ENCODE measurements at regions not wholly inside any gene's neighbourhood (a gene's known extent, or its start where the extent isn't known, plus 50 kb on each side); places are given as distances from the start of the nearest gene placed in this dataset.

- H3K9me3 Mint-ChIP-seq: peaks cover 5% of the 10 kb centered on the region
- DNase-seq: no peak
- ChIA-PET CTCF (interaction anchor here (0.8 to 1.8 kb wide), 4 partner anchors 15 to 278 kb away, joined by 3 to 8 read pairs (median 5); partner anchors contain the start of gene CCR5), POLR2A (interaction anchor here (9.7 kb wide), 1 partner anchor 276 kb away, joined by 47 read pairs; the partner anchor contains the start of gene CCR5)
- H3K27me3 Mint-ChIP-seq: peaks cover 17% of the 10 kb centered on the region
- H3K4me1 Mint-ChIP-seq: peaks cover 77% of the 10 kb centered on the region
- peaks cover 31% of the 10 kb centered on the region for H3K36me3 Mint-ChIP-seq (ENCODE audit: low read depth)
- no peak overlapping the region for H3K4me3 Mint-ChIP-seq
- H3K27ac Mint-ChIP-seq: no peak overlapping the region
Measured at GRCh38 chr3:46093966-46094365, 66.7 kb upstream of the XCR1 start.

GRCh38 chr3:46093327-46093942 lies 66.2 kb upstream of the XCR1 start:
- Mint-ChIP-seq H3K4me1 (peaks cover 72% of the 10 kb centered on the region), H3K36me3 (ENCODE audit: low read depth) (peaks cover 31% of the 10 kb centered on the region), H3K9me3 (peaks cover 5% of the 10 kb centered on the region), H3K4me3 (no peak overlapping the region), H3K27me3 (peaks cover 17% of the 10 kb centered on the region), H3K27ac (peak overlapping the region; percentile 18)
- DNase-seq: no peak
- ChIA-PET CTCF (interaction anchor here (0.8 to 1.8 kb wide), 5 partner anchors 14 to 278 kb away, joined by 3 to 8 read pairs (median 4); partner anchors contain the start of gene CCR5), POLR2A (interaction anchor here (9.7 kb wide), 1 partner anchor 277 kb away, joined by 47 read pairs; the partner anchor contains the start of gene CCR5)

GRCh38 chr3:46092702-46093080 lies 65.4 kb upstream of the XCR1 start:
- H3K4me3 Mint-ChIP-seq: no peak overlapping the region
- peaks cover 31% of the 10 kb centered on the region for H3K36me3 Mint-ChIP-seq (ENCODE audit: low read depth)
- peaks cover 5% of the 10 kb centered on the region for H3K9me3 Mint-ChIP-seq
- peak overlapping the region; percentile 5 for H3K27ac Mint-ChIP-seq
- ChIA-PET CTCF (interaction anchor here (0.8 to 1.8 kb wide), 4 partner anchors 13 to 276 kb away, joined by 3 to 8 read pairs (median 4); no protein-coding TSS in a partner anchor), POLR2A (interaction anchor here (0.5 to 9.7 kb wide), 2 partner anchors 277 to 350 kb away, joined by 3 to 47 read pairs; partner anchors contain the start of gene CCR5)
- peaks cover 20% of the 10 kb centered on the region for H3K27me3 Mint-ChIP-seq
- no peak for DNase-seq
- peaks cover 68% of the 10 kb centered on the region for H3K4me1 Mint-ChIP-seq

GRCh38 chr3:46091741-46092701 lies 64.7 kb upstream of the XCR1 start:
- ChIA-PET CTCF (interaction anchor here (0.6 to 2.0 kb wide), 4 partner anchors 9 to 277 kb away, joined by 3 to 19 read pairs (median 6); no protein-coding TSS in a partner anchor), POLR2A (interaction anchor here (0.5 to 9.7 kb wide), 2 partner anchors 278 to 351 kb away, joined by 3 to 47 read pairs; partner anchors contain the start of gene CCR5)
- Mint-ChIP-seq H3K4me3 (no peak overlapping the region), H3K9me3 (peaks cover 5% of the 10 kb centered on the region), H3K27ac (peak overlapping the region; percentile 5), H3K36me3 (ENCODE audit: low read depth) (peaks cover 29% of the 10 kb centered on the region), H3K27me3 (peaks cover 23% of the 10 kb centered on the region), H3K4me1 (peaks cover 61% of the 10 kb centered on the region)
- no peak for DNase-seq

- Mint-ChIP-seq H3K27ac (no peak overlapping the region), H3K36me3 (ENCODE audit: low read depth) (peaks cover 24% of the 10 kb centered on the region), H3K4me1 (peaks cover 56% of the 10 kb centered on the region), H3K9me3 (peaks cover 5% of the 10 kb centered on the region), H3K27me3 (peaks cover 27% of the 10 kb centered on the region), H3K4me3 (no peak overlapping the region)
- CTCF ChIA-PET: interaction anchor here (1.0 to 8.3 kb wide), 3 partner anchors 12 to 279 kb away, joined by 4 to 85 read pairs (median 19); partner anchors contain the start of genes CCR1 and CCR5
- POLR2A ChIA-PET: interaction anchor here (0.6 to 9.7 kb wide), 3 partner anchors 96 to 279 kb away, joined by 3 to 47 read pairs (median 4); partner anchors contain the start of gene CCR5
- no peak for DNase-seq
Measured at GRCh38 chr3:46091046-46091445, 63.8 kb upstream of the XCR1 start.

GRCh38 chr3:46090161-46090591 lies 62.9 kb upstream of the XCR1 start:
- H3K4me1 Mint-ChIP-seq: peaks cover 62% of the 10 kb centered on the region
- H3K4me3 Mint-ChIP-seq: no peak overlapping the region
- ChIA-PET CTCF (interaction anchor here (1.0 to 8.3 kb wide), 5 partner anchors 11 to 287 kb away, joined by 4 to 85 read pairs (median 19); partner anchors contain the start of genes CCR1 and CCR5), POLR2A (interaction anchor here (1.0 to 9.7 kb wide), 4 partner anchors 8 to 280 kb away, joined by 3 to 47 read pairs (median 4); partner anchors contain the start of gene CCR5)
- peaks cover 4% of the 10 kb centered on the region for H3K9me3 Mint-ChIP-seq
- DNase-seq: no peak
- peaks cover 20% of the 10 kb centered on the region for H3K36me3 Mint-ChIP-seq (ENCODE audit: low read depth)
- H3K27me3 Mint-ChIP-seq: peaks cover 28% of the 10 kb centered on the region
- H3K27ac Mint-ChIP-seq: no peak overlapping the region

GRCh38 chr3:46089237-46090011 lies 62.1 kb upstream of the XCR1 start:
- H3K27me3 Mint-ChIP-seq: peaks cover 27% of the 10 kb centered on the region
- peaks cover 59% of the 10 kb centered on the region for H3K4me1 Mint-ChIP-seq
- no peak overlapping the region for H3K4me3 Mint-ChIP-seq
- peaks cover 13% of the 10 kb centered on the region for H3K36me3 Mint-ChIP-seq (ENCODE audit: low read depth)
- CTCF ChIA-PET: interaction anchor here (0.9 to 8.3 kb wide), 7 partner anchors 9 to 400 kb away, joined by 3 to 85 read pairs (median 19); partner anchors contain the start of genes CCR1 and CCR5
- H3K27ac Mint-ChIP-seq: no peak overlapping the region
- no peaks in the 10 kb centered on the region for H3K9me3 Mint-ChIP-seq
- POLR2A ChIA-PET: interaction anchor here (1.1 to 9.7 kb wide), 4 partner anchors 8 to 281 kb away, joined by 3 to 47 read pairs (median 6); partner anchors contain the start of genes CCR1 and CCR5
- peak; percentile 29 for DNase-seq

- no peak overlapping the region for H3K4me3 Mint-ChIP-seq
- H3K9me3 Mint-ChIP-seq: no peaks in the 10 kb centered on the region
- H3K4me1 Mint-ChIP-seq: peaks cover 50% of the 10 kb centered on the region
- H3K27ac Mint-ChIP-seq: no peak overlapping the region
- H3K27me3 Mint-ChIP-seq: peaks cover 25% of the 10 kb centered on the region
- CTCF ChIA-PET: interaction anchor here (0.9 to 8.3 kb wide), 7 partner anchors 9 to 401 kb away, joined by 3 to 85 read pairs (median 7); partner anchors contain the start of genes CCR1, CCR5 and CXCR6
- H3K36me3 Mint-ChIP-seq (ENCODE audit: low read depth): peaks cover 7% of the 10 kb centered on the region
- POLR2A ChIA-PET: interaction anchor here (0.8 to 9.7 kb wide), 4 partner anchors 19 to 282 kb away, joined by 3 to 47 read pairs (median 6); partner anchors contain the start of genes CCR1 and CCR5
- DNase-seq: peak; percentile 32
Measured at GRCh38 chr3:46087871-46088270, 60.6 kb upstream of the XCR1 start.

GRCh38 chr3:46086986-46087385 lies 59.7 kb upstream of the XCR1 start:
- Mint-ChIP-seq H3K4me3 (no peak overlapping the region), H3K9me3 (no peaks in the 10 kb centered on the region), H3K27me3 (peaks cover 30% of the 10 kb centered on the region), H3K4me1 (peaks cover 44% of the 10 kb centered on the region), H3K36me3 (ENCODE audit: low read depth) (peaks cover 7% of the 10 kb centered on the region), H3K27ac (no peak overlapping the region)
- POLR2A ChIA-PET: interaction anchor here (0.8 to 9.7 kb wide), 5 partner anchors 11 to 283 kb away, joined by 3 to 47 read pairs (median 4); partner anchors contain the start of genes CCR1 and CCR5
- CTCF ChIA-PET: interaction anchor here (0.9 to 8.3 kb wide), 9 partner anchors 8 to 402 kb away, joined by 3 to 85 read pairs (median 5); partner anchors contain the start of genes CCR1, CCR5 and CXCR6
- no peak for DNase-seq

- Mint-ChIP-seq H3K4me1 (peaks cover 43% of the 10 kb centered on the region), H3K27ac (no peak overlapping the region), H3K27me3 (peaks cover 32% of the 10 kb centered on the region), H3K4me3 (no peak overlapping the region), H3K9me3 (no peaks in the 10 kb centered on the region), H3K36me3 (ENCODE audit: low read depth) (peaks cover 3% of the 10 kb centered on the region)
- ChIA-PET CTCF (interaction anchor here (1.1 to 8.3 kb wide), 4 partner anchors 9 to 284 kb away, joined by 3 to 85 read pairs (median 17); partner anchors contain the start of genes CCR1 and CCR5), POLR2A (interaction anchor here (1.1 kb wide), 1 partner anchor 12 kb away, joined by 3 read pairs; no protein-coding TSS in a partner anchor)
- no peak for DNase-seq
Measured at GRCh38 chr3:46086083-46086437, 58.8 kb upstream of the XCR1 start.

GRCh38 chr3:46085421-46086082 lies 58.3 kb upstream of the XCR1 start:
- CTCF ChIA-PET: interaction anchor here (1.1 to 11.2 kb wide), 6 partner anchors 8 to 292 kb away, joined by 3 to 232 read pairs (median 15); partner anchors contain the start of genes CCR1, CCR5 and CXCR6
- H3K27ac Mint-ChIP-seq: no peak overlapping the region

More at GRCh38 chr3:46085421-46086082, 58.3 kb upstream of the XCR1 start:
- Mint-ChIP-seq H3K36me3 (ENCODE audit: low read depth) (peaks cover 3% of the 10 kb centered on the region), H3K9me3 (no peaks in the 10 kb centered on the region), H3K4me1 (peaks cover 39% of the 10 kb centered on the region), H3K27me3 (peaks cover 35% of the 10 kb centered on the region), H3K4me3 (no peak overlapping the region)
- no peak for DNase-seq
- POLR2A ChIA-PET: interaction anchor here (0.6 kb wide), 1 partner anchor 117 kb away, joined by 3 read pairs; no protein-coding TSS in a partner anchor
